ENCODE measurements at regions not wholly inside any gene's neighbourhood (a gene's known extent, or its start where the extent isn't known, plus 50 kb on each side); places are given as distances from the start of the nearest gene placed in this dataset.

- Histone ChIP-seq H4K91ac (ENCODE audit: low read depth, low read length, poor library complexity) (no peak overlapping the region), H2BK12ac (ENCODE audit: low read length) (no peak overlapping the region), H3K4me3 (ENCODE audit: low read length in 2 of 2) (no peak overlapping the region), H3K9me3 (replicated peaks in 1 of 2; ENCODE audit: control insufficient read depth in 2 of 2, insufficient read depth in 1 of 2, low read depth in 1 of 2, low read length in 2 of 2) (no peaks in the 10 kb centered on the region), H3K4me2 (ENCODE audit: insufficient read depth, low read length, poor library complexity, severe bottlenecking) (no peak overlapping the region), H3K9ac (ENCODE audit: low read depth, low read length, poor library complexity) (no peak overlapping the region), H2BK120ac (ENCODE audit: low read depth, low read length) (no peak overlapping the region), H3K4ac (ENCODE audit: low read length) (no peak overlapping the region), H2BK5ac (ENCODE audit: low read length) (no peak overlapping the region), H3K27ac (replicated peaks; ENCODE audit: low read length) (no peak overlapping the region), H3K4me1 (ENCODE audit: control insufficient read depth in 2 of 2, insufficient read depth in 1 of 2, low read depth in 1 of 2, low read length in 2 of 2) (no peaks in the 10 kb centered on the region), H2BK15ac (ENCODE audit: low read length) (no peak overlapping the region), H4K8ac (ENCODE audit: low read depth, low read length) (no peak overlapping the region), H2AFZ (ENCODE audit: low read length) (no peak overlapping the region), H3K27me3 (ENCODE audit: control insufficient read depth in 3 of 3, insufficient read depth in 3 of 3, low read depth in 1 of 3, low read length in 3 of 3) (peaks cover 0 to 3% (median 0%) of the 10 kb centered on the region in 3 experiments), H2AK5ac (ENCODE audit: low read depth, low read length) (no peak overlapping the region), H3K18ac (ENCODE audit: low read length) (no peak overlapping the region), H3K14ac (ENCODE audit: low read length) (no peak overlapping the region), H3K23ac (ENCODE audit: low read depth, low read length, poor library complexity) (no peak overlapping the region), H3K36me3 (replicated peaks in 1 of 2; ENCODE audit: control insufficient read depth in 2 of 2, insufficient read depth in 2 of 2, low read length in 2 of 2) (no peaks in the 10 kb centered on the region), H3K79me1 (ENCODE audit: low read depth, low read length) (no peaks in the 10 kb centered on the region)
- DNase-seq (ENCODE audit: low spot score), result no peak
- no CpG with 5 or more reads among the region's 3 CpGs for WGBS, 2 donors (ENCODE audit: extremely low coverage in 2 of 2, insufficient read length in 2 of 2, insufficient replicate concordance in 1 of 2)
Measured at GRCh38 chr6:40735121-40735520, 148.0 kb upstream of the LRFN2 start.

DNA sequence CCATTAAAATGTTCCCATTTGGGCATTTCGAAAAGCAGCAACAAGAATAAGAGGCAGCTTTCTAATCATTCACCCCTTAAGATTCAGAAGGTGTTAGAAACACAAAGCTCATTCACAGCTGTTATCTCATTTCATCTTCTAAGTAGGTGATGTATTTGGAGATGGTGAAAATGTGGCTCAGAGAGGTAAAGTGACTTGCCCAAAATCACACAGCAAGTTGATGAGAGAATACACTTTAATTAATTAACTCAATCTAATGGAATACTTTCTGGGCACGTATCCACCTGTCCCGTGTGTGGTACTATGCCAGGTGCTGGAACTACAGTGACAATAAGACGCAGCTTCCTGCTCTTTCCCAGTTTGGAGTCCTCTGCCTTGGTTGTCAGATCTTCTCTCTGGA lies 147.4 kb upstream of the LRFN2 start:
- Histone ChIP-seq H3K79me1 (ENCODE audit: low read depth, low read length) (no peaks in the 10 kb centered on the region), H3K4me3 (ENCODE audit: low read length in 2 of 2) (no peak overlapping the region), H3K4ac (ENCODE audit: low read length) (no peak overlapping the region), H3K4me1 (ENCODE audit: control insufficient read depth in 2 of 2, insufficient read depth in 1 of 2, low read depth in 1 of 2, low read length in 2 of 2) (no peaks in the 10 kb centered on the region), H2BK15ac (ENCODE audit: low read length) (no peak overlapping the region), H2BK5ac (ENCODE audit: low read length) (no peak overlapping the region), H3K18ac (ENCODE audit: low read length) (no peak overlapping the region), H2BK120ac (ENCODE audit: low read depth, low read length) (no peak overlapping the region), H3K9ac (ENCODE audit: low read depth, low read length, poor library complexity) (no peak overlapping the region), H3K4me2 (ENCODE audit: insufficient read depth, low read length, poor library complexity, severe bottlenecking) (no peak overlapping the region), H4K8ac (ENCODE audit: low read depth, low read length) (no peak overlapping the region), H3K14ac (ENCODE audit: low read length) (no peak overlapping the region), H2AFZ (ENCODE audit: low read length) (no peak overlapping the region), H4K91ac (ENCODE audit: low read depth, low read length, poor library complexity) (no peak overlapping the region), H3K36me3 (replicated peaks in 1 of 2; ENCODE audit: control insufficient read depth in 2 of 2, insufficient read depth in 2 of 2, low read length in 2 of 2) (no peaks in the 10 kb centered on the region), H3K23ac (ENCODE audit: low read depth, low read length, poor library complexity) (no peak overlapping the region), H2BK12ac (ENCODE audit: low read length) (no peak overlapping the region), H3K27ac (replicated peaks; ENCODE audit: low read length) (no peak overlapping the region), H3K9me3 (replicated peaks in 1 of 2; ENCODE audit: control insufficient read depth in 2 of 2, insufficient read depth in 1 of 2, low read depth in 1 of 2, low read length in 2 of 2) (no peaks in the 10 kb centered on the region), H3K27me3 (ENCODE audit: control insufficient read depth in 3 of 3, insufficient read depth in 3 of 3, low read depth in 1 of 3, low read length in 3 of 3) (peaks cover 0 to 3% (median 0%) of the 10 kb centered on the region in 3 experiments), H2AK5ac (ENCODE audit: low read depth, low read length) (no peak overlapping the region)
- WGBS, 2 donors (ENCODE audit: extremely low coverage in 2 of 2, insufficient read length in 2 of 2, insufficient replicate concordance in 1 of 2), result no CpG with 5 or more reads among the region's 4 CpGs
- DNase-seq (ENCODE audit: low spot score), result no peak

DNA sequence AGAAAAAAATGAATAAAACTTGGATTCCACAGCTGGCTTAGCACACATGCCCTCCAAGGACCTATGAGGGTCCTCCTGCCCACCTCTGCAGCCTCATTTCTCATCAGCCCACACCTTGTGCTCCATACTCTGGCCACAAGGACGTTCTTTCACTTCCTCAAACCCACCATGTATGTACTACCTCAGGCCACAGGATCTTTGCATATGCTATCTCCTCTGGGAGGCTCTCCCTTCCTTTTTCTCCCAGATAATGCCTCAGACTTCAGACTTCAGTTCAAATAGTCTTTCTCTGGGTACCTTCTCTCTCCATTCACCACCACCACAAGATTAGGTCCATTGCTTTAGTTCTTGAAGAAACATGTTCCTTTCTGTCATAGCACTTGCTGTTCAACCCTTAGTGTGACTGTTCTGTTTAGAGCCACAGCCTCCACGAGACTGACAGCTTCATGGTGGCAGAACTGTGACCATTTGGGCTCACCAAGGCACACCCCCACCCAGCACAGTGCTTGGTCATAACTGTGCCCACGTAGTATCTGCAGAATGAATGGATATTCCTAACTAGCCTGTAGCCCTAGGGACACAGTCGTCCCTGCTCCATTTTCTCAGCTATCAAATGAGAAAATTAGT lies 146.7 kb upstream of the LRFN2 start:
- peak overlapping the region in 1 of 2 donors; percentile 30 for H3K4me3 ChIP-seq (ENCODE audit: low read length in 2 of 2)
- no peak overlapping the region for H3K27ac ChIP-seq (replicated peaks; ENCODE audit: low read length)
- no peak overlapping the region for H3K23ac ChIP-seq (ENCODE audit: low read depth, low read length, poor library complexity)
- no peak overlapping the region for H3K18ac ChIP-seq (ENCODE audit: low read length)
- H2BK120ac ChIP-seq (ENCODE audit: low read depth, low read length), result no peak overlapping the region
- no peak for DNase-seq (ENCODE audit: low spot score)
- no peak overlapping the region for H2BK15ac ChIP-seq (ENCODE audit: low read length)
- no peak overlapping the region for H3K4me2 ChIP-seq (ENCODE audit: insufficient read depth, low read length, poor library complexity, severe bottlenecking)
- no peak overlapping the region for H2BK5ac ChIP-seq (ENCODE audit: low read length)
- no peak overlapping the region for H4K8ac ChIP-seq (ENCODE audit: low read depth, low read length)
- WGBS, 2 donors (ENCODE audit: extremely low coverage in 2 of 2, insufficient read length in 2 of 2, insufficient replicate concordance in 1 of 2), result no CpG with 5 or more reads among the region's 4 CpGs
- no peak overlapping the region for H2BK12ac ChIP-seq (ENCODE audit: low read length)
- H3K9me3 ChIP-seq (replicated peaks in 1 of 2; ENCODE audit: control insufficient read depth in 2 of 2, insufficient read depth in 1 of 2, low read depth in 1 of 2, low read length in 2 of 2), result no peaks in the 10 kb centered on the region
- no peak overlapping the region for H2AFZ ChIP-seq (ENCODE audit: low read length)
- H3K9ac ChIP-seq (ENCODE audit: low read depth, low read length, poor library complexity), result no peak overlapping the region
- no peaks in the 10 kb centered on the region for H3K36me3 ChIP-seq (replicated peaks in 1 of 2; ENCODE audit: control insufficient read depth in 2 of 2, insufficient read depth in 2 of 2, low read length in 2 of 2)
- H3K4ac ChIP-seq (ENCODE audit: low read length), result no peak overlapping the region
- H3K4me1 ChIP-seq (ENCODE audit: control insufficient read depth in 2 of 2, insufficient read depth in 1 of 2, low read depth in 1 of 2, low read length in 2 of 2), result no peaks in the 10 kb centered on the region
- no peak overlapping the region for H2AK5ac ChIP-seq (ENCODE audit: low read depth, low read length)
- no peaks in the 10 kb centered on the region for H3K79me1 ChIP-seq (ENCODE audit: low read depth, low read length)
- H4K91ac ChIP-seq (ENCODE audit: low read depth, low read length, poor library complexity), result no peak overlapping the region
- no peak overlapping the region for H3K14ac ChIP-seq (ENCODE audit: low read length)
- peaks cover 0 to 3% (median 0%) of the 10 kb centered on the region in 3 experiments for H3K27me3 ChIP-seq (ENCODE audit: control insufficient read depth in 3 of 3, insufficient read depth in 3 of 3, low read depth in 1 of 3, low read length in 3 of 3)

DNA sequence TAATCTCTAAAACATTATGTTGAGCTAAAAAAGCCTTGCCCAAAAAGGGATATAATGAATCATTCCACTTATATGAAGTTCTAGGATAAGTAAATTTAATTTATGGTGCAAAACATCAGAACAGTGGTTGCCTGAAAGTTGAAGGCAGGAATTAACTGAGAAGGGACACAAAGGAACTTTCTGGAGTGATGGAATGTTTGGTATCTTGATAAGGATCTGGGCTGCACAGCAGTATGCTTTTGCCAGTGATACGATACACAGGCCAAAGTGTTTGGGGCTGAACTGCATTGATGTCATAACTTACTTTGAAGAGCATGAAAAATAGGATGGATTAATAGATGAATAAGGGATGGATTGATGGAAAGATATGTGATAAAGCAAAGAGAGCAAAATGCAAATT lies 146.1 kb upstream of the LRFN2 start:
- Histone ChIP-seq H3K4ac (ENCODE audit: low read length) (no peak overlapping the region), H3K4me1 (ENCODE audit: control insufficient read depth in 2 of 2, insufficient read depth in 1 of 2, low read depth in 1 of 2, low read length in 2 of 2) (no peaks in the 10 kb centered on the region), H4K8ac (ENCODE audit: low read depth, low read length) (no peak overlapping the region), H3K27ac (replicated peaks; ENCODE audit: low read length) (no peak overlapping the region), H2AK5ac (ENCODE audit: low read depth, low read length) (no peak overlapping the region), H2BK5ac (ENCODE audit: low read length) (no peak overlapping the region), H2BK120ac (ENCODE audit: low read depth, low read length) (no peak overlapping the region), H3K79me1 (ENCODE audit: low read depth, low read length) (no peaks in the 10 kb centered on the region), H2AFZ (ENCODE audit: low read length) (no peak overlapping the region), H3K9me3 (replicated peaks in 1 of 2; ENCODE audit: control insufficient read depth in 2 of 2, insufficient read depth in 1 of 2, low read depth in 1 of 2, low read length in 2 of 2) (no peaks in the 10 kb centered on the region), H3K36me3 (replicated peaks in 1 of 2; ENCODE audit: control insufficient read depth in 2 of 2, insufficient read depth in 2 of 2, low read length in 2 of 2) (no peaks in the 10 kb centered on the region), H3K18ac (ENCODE audit: low read length) (no peak overlapping the region), H3K4me3 (ENCODE audit: low read length in 2 of 2) (no peak overlapping the region), H3K23ac (ENCODE audit: low read depth, low read length, poor library complexity) (no peak overlapping the region), H3K27me3 (ENCODE audit: control insufficient read depth in 3 of 3, insufficient read depth in 3 of 3, low read depth in 1 of 3, low read length in 3 of 3) (peaks cover 0 to 3% (median 0%) of the 10 kb centered on the region in 3 experiments), H3K9ac (ENCODE audit: low read depth, low read length, poor library complexity) (no peak overlapping the region), H2BK12ac (ENCODE audit: low read length) (no peak overlapping the region), H3K14ac (ENCODE audit: low read length) (no peak overlapping the region), H4K91ac (ENCODE audit: low read depth, low read length, poor library complexity) (no peak overlapping the region), H3K4me2 (ENCODE audit: insufficient read depth, low read length, poor library complexity, severe bottlenecking) (no peak overlapping the region), H2BK15ac (ENCODE audit: low read length) (no peak overlapping the region)
- no peak for DNase-seq (ENCODE audit: low spot score)
- no CpG with 5 or more reads among the region's 1 CpG for WGBS, 2 donors (ENCODE audit: extremely low coverage in 2 of 2, insufficient read length in 2 of 2, insufficient replicate concordance in 1 of 2)
